GM18519 (cell line): ENCODE measurements at regions not wholly inside any gene's neighbourhood (a gene's known extent, or its start where the extent isn't known, plus 50 kb on each side); places are given as distances from the start of the nearest gene placed in this dataset.
"Not testable (repeated sequence)": the region's sequence is repeated elsewhere in the genome, so short reads cannot be mapped to it uniquely, and the experiment has no call there.

Experiments
- ATAC-seq: cut with Tn5 transposase; IDR thresholded peaks from one replicate; pipeline ENCODE4 v1.9.1; 2021; ENCODE audit warnings: mild to moderate bottlenecking, moderate library complexity; ENCODE audit not compliant: unreplicated experiment, low FRiP score

GRCh38 chr18:46224181-46224775, 120.1 kb downstream of the HAUS1 start:
- no peak for ATAC-seq

- no peak for ATAC-seq
These were observed 122.3 kb downstream of the HAUS1 start for GRCh38 chr18:46226461-46226860.

- not testable (repeated sequence) for ATAC-seq
These were observed 125.5 kb downstream of the HAUS1 start for GRCh38 chr18:46229641-46230040.

- ATAC-seq = no peak
These were observed 132.0 kb downstream of the HAUS1 start for GRCh38 chr18:46236156-46236555.

- ATAC-seq = no peak
These were observed 133.7 kb downstream of the HAUS1 start for GRCh38 chr18:46237891-46238290.

GRCh38 chr18:46239549-46239948, 135.4 kb downstream of the HAUS1 start:
- ATAC-seq = no peak

GRCh38 chr18:46239998-46240397, 135.8 kb downstream of the HAUS1 start:
- ATAC-seq = no peak

- ATAC-seq = not testable (repeated sequence)
These were observed 137.2 kb downstream of the HAUS1 start for GRCh38 chr18:46241393-46241792.

GRCh38 chr18:46242183-46242582, 138.0 kb downstream of the HAUS1 start:
- no peak for ATAC-seq

GRCh38 chr18:46243095-46243494, 138.9 kb downstream of the HAUS1 start:
- no peak for ATAC-seq

GRCh38 chr18:46243673-46244072, 139.5 kb downstream of the HAUS1 start:
- no peak for ATAC-seq

- no peak for ATAC-seq
These were observed 141.9 kb downstream of the HAUS1 start for GRCh38 chr18:46246101-46246500.

- ATAC-seq = no peak
These were observed 143.8 kb downstream of the HAUS1 start for GRCh38 chr18:46247942-46248341.

- peak; percentile 97 for ATAC-seq
These were observed 146.1 kb downstream of the HAUS1 start for GRCh38 chr18:46250084-46250811.

GRCh38 chr18:46250812-46251173, 146.6 kb downstream of the HAUS1 start:
- ATAC-seq = no peak

GRCh38 chr18:46252759-46253158, 148.6 kb downstream of the HAUS1 start:
- ATAC-seq = no peak

GRCh38 chr18:46253498-46253897, 149.3 kb downstream of the HAUS1 start:
- ATAC-seq = no peak

- ATAC-seq = no peak
These were observed 151.9 kb downstream of the HAUS1 start for GRCh38 chr18:46256078-46256477.

GRCh38 chr18:46257366-46257765, 153.2 kb downstream of the HAUS1 start:
- ATAC-seq = no peak

GRCh38 chr18:46260016-46260878, 156.1 kb downstream of the HAUS1 start:
- ATAC-seq = no peak

GRCh38 chr18:46260879-46261143, 156.6 kb downstream of the HAUS1 start:
- no peak for ATAC-seq

GRCh38 chr18:46261799-46262198, 157.6 kb downstream of the HAUS1 start:
- ATAC-seq = no peak
